K562 (cell line): ENCODE measurements at regions not wholly inside any gene's neighbourhood (a gene's known extent, or its start where the extent isn't known, plus 50 kb on each side); places are given as distances from the start of the nearest gene placed in this dataset.

Source experiments
- ATAC-seq: fragments of 200-7000 bp; cut with Tn5 transposase; 3 replicates; pipeline ENCODE4 v1.9.1; 2020; ENCODE audit warnings: moderate library complexity
- BruUV-seq: library from RNA; stranded (reverse); fragments of 400-500 nt; replicated peaks from 2 replicates; lab custom pipeline; 2021; lab: Mats Ljungman, UMichigan
- CTCF ChIA-PET: fragments of 300-600 bp; formaldehyde crosslinking; extraction: SDS; loops from one replicate; lab custom pipeline; 2021; ENCODE audit warnings: low intra/inter-chr PET ratio; lab: Yijun Ruan, JAX
- POLR2A ChIA-PET: fragments of 300-600, 350-650 bp; sonication (Branson Sonifier 250); formaldehyde crosslinking; extraction: SDS; loops from one replicate; lab custom pipeline; 2021; ENCODE audit warnings: antibody characterized with exemption, inconsistent platforms; lab: Yijun Ruan, JAX
- DNase-seq, 4 experiments: peaks; one replicate each; pipeline versions ENCODE4 v3.0.0 to v3.0.0-alpha.2; 2011 to 2018; ENCODE audit warnings: low spot score in 3 of 4, mixed read lengths in 3 of 4; ENCODE audit errors: extremely low read depth in 1 of 4
- FAIRE-seq: peaks from 2 replicates; lab custom pipeline; 2011; peaks lifted over from hg19 to GRCh38; lab: Jason Lieb, UNC
- H2AFZ ChIP-seq: 2 replicates; pipeline ENCODE4 v1.6.0; 2011; ENCODE audit warnings: low read depth, low read length, control low read depth, inconsistent platforms
- H3K27ac ChIP-seq: fragments of 200-600 bp; 3 replicates; pipeline ENCODE4 v1.8.0; 2011; ENCODE audit warnings: low read depth, mild to moderate bottlenecking, control low read depth, inconsistent platforms, low read length, moderate library complexity, mixed read lengths; ENCODE audit errors: extremely low read depth
- H3K27me3 ChIP-seq, 2 experiments: fragments of 300-600 bp in 1 of 2; 2 replicates in 1 of 2; 3 replicates in 1 of 2; pipeline versions ENCODE4 v1.6.0 to v1.8.0; 2011; ENCODE audit warnings: inconsistent platforms in 2 of 2, low read length in 2 of 2, mild to moderate bottlenecking in 1 of 2, mixed read lengths in 1 of 2, moderate library complexity in 1 of 2; ENCODE audit not compliant: control insufficient read depth in 2 of 2, insufficient read depth in 2 of 2
- H3K36me3 ChIP-seq: fragments of 300-600 bp; 3 replicates; pipeline ENCODE4 v1.8.0; 2011; ENCODE audit warnings: mild to moderate bottlenecking, low read length, inconsistent platforms; ENCODE audit not compliant: control insufficient read depth, insufficient read depth
- H3K4me1 ChIP-seq, 2 experiments: fragments of 200-600 bp in 1 of 2; replicated peaks in 1 of 2; 2 replicates in 1 of 2; 3 replicates in 1 of 2; pipeline versions ENCODE4 v1.5.1 to v1.8.0; 2011; ENCODE audit warnings: inconsistent platforms in 2 of 2, low read length in 2 of 2, mild to moderate bottlenecking in 1 of 2, mixed read lengths in 1 of 2, moderate library complexity in 1 of 2; ENCODE audit not compliant: control insufficient read depth in 2 of 2, insufficient read depth in 2 of 2
- H3K4me2 ChIP-seq: 2 replicates; pipeline ENCODE4 v1.6.1; 2011; ENCODE audit warnings: low read length, control low read depth, inconsistent platforms, mixed read lengths; ENCODE audit not compliant: insufficient read depth
- H3K4me3 ChIP-seq: fragments of 200-600 bp; sonication (generic), shearing (Covaris generic); 2 replicates; pipeline ENCODE4 v1.5.1; 2016; ENCODE audit warnings: control low read depth, inconsistent platforms
- H3K79me2 ChIP-seq: fragments of 200-600 bp; 3 replicates; pipeline ENCODE4 v1.8.0; 2011; ENCODE audit warnings: low read length, inconsistent platforms; ENCODE audit not compliant: control insufficient read depth, insufficient read depth
- H3K9ac ChIP-seq, 2 experiments: 2 replicates each; pipeline versions ENCODE4 v1.6.0 to v1.6.1; 2011; ENCODE audit warnings: low read depth in 2 of 2, low read length in 2 of 2, control low read depth in 1 of 2, inconsistent platforms in 1 of 2, mild to moderate bottlenecking in 1 of 2, mixed read lengths in 1 of 2; ENCODE audit not compliant: insufficient read depth in 1 of 2
- H3K9me1 ChIP-seq: one replicate; pipeline ENCODE4 v1.6.0; 2011; ENCODE audit warnings: inconsistent platforms, mild to moderate bottlenecking, low read length, moderate library complexity; ENCODE audit not compliant: control insufficient read depth, insufficient read depth
- H3K9me3 ChIP-seq: replicated peaks from 2 replicates; pipeline ENCODE4 v1.5.1; 2011; ENCODE audit warnings: low read depth, low read length, inconsistent platforms; ENCODE audit not compliant: control insufficient read depth, insufficient read depth
- H4K20me1 ChIP-seq: replicated peaks from 2 replicates; pipeline ENCODE4 v1.6.1; 2011; ENCODE audit warnings: low read length, inconsistent platforms, mixed read lengths; ENCODE audit not compliant: control insufficient read depth, insufficient read depth
- ARHGAP35 ChIP-seq: fragments of 450-650 bp; IDR thresholded peaks from 2 replicates; pipeline ENCODE4 v1.6.1; 2018; ENCODE audit not compliant: partially characterized antibody
- MAFK ChIP-seq: IDR thresholded peaks from 2 replicates; pipeline ENCODE4 v1.6.1; 2011; ENCODE audit warnings: low read length, improper control_type of control experiment
- POLR2AphosphoS2 ChIP-seq: IDR thresholded peaks from 2 replicates; pipeline ENCODE4 v1.6.1; 2012; ENCODE audit warnings: low read length, improper control_type of control experiment
- REST ChIP-seq, 2 experiments: fragments of 450-650 bp; formaldehyde crosslinking in 1 of 2; IDR thresholded peaks; 2 replicates each; pipeline versions ENCODE4 v1.4.0 to v1.6.1; 2014 to 2020; ENCODE audit warnings: mild to moderate bottlenecking in 2 of 2, borderline replicate concordance in 1 of 2, low read depth in 1 of 2
- TEAD1 ChIP-seq, 2 experiments: fragments of 450-650 bp in 1 of 2; sonication (generic) in 1 of 2; formaldehyde crosslinking; IDR thresholded peaks; 2 replicates each; pipeline versions ENCODE4 v1.4.0 to v1.8.0; 2020 to 2022; ENCODE audit warnings: mild to moderate bottlenecking in 2 of 2, missing genetic modification reagents in 1 of 2
- TEAD2 ChIP-seq: fragments of 450-650 bp; IDR thresholded peaks from 2 replicates; pipeline ENCODE4 v1.6.1; 2016; ENCODE audit warnings: missing genetic modification characterization, control low read depth, missing compliant biosample characterization
- ZFP1 ChIP-seq: fragments of 450-650 bp; formaldehyde crosslinking; IDR thresholded peaks from 2 replicates; pipeline ENCODE4 v1.4.0; 2020; ENCODE audit warnings: mild to moderate bottlenecking, mixed read lengths
- WGBS: fragments of 100-300 bp; shearing (Covaris generic); methylation state at CpG from one replicate; pipeline ENCODE4 v1.1.6; 2016; ENCODE audit warnings: low coverage, mixed read lengths; ENCODE audit not compliant: insufficient coverage; ENCODE audit errors: missing lambda C conversion rate; 5-methylcytosine and 5-hydroxymethylcytosine counted together
- in situ Hi-C: fragments of 300-500 bp; cut with MboI; formaldehyde crosslinking; loops from 4 replicates; pipeline ENCODE4 v1.15.0; 2018; ENCODE audit warnings: inconsistent platforms, mixed read lengths
- intact Hi-C: fragments of 100-400 bp; cut with micrococcal nuclease; formaldehyde crosslinking; loops from 2 replicates; pipeline ENCODE4 v1.14.2; 2022
- TF ChIP-seq, protein P1 (sequence below): fragments of 250-450 bp; sonication (Bioruptor Pico); IDR thresholded peaks from 2 replicates; pipeline ENCODE4 v1.4.0; 2020; ENCODE audit warnings: mild to moderate bottlenecking
- TF ChIP-seq, protein P2 (sequence below): sonication (generic); formaldehyde crosslinking; IDR thresholded peaks from 2 replicates; pipeline ENCODE4 v1.8.0; 2023; ENCODE audit warnings: mild to moderate bottlenecking, missing genetic modification reagents

- H2AFZ ChIP-seq, result no peak overlapping the region
- H3K27me3 ChIP-seq, result no peaks in the 10 kb centered on the region
- H3K4me1 ChIP-seq, result no peaks in the 10 kb centered on the region
- H3K27ac ChIP-seq, result no peak overlapping the region
- intact Hi-C loops, result no loop called here
- no peak for DNase-seq
- no peak for FAIRE-seq
- H3K36me3 ChIP-seq, result no peaks in the 10 kb centered on the region
- no peak for ATAC-seq
- H3K9me3 ChIP-seq, result no peaks in the 10 kb centered on the region
- WGBS, result 0% methylated on average over 2 of the region's 2 CpGs
- H3K4me3 ChIP-seq, result no peak overlapping the region
- no peaks in the 10 kb centered on the region for H3K79me2 ChIP-seq
- H3K9ac ChIP-seq, result no peak overlapping the region
- no peak overlapping the region for H3K4me2 ChIP-seq
- BruUV-seq, result no TSS peak
- in situ Hi-C loops, result no loop called here
- H4K20me1 ChIP-seq, result no peaks in the 10 kb centered on the region
- CTCF ChIA-PET, result no interaction called here
- POLR2A ChIA-PET, result no interaction called here
- H3K9me1 ChIP-seq, result no peaks in the 10 kb centered on the region
- TF ChIP-seq REST (IDR thresholded peaks at IDR 0.05; ENCODE audit: borderline replicate concordance), result no peak
- no peak for TF ChIP-seq REST (CRISPR knock-in tag; IDR thresholded peaks at IDR 0.05; ENCODE audit: low read depth)
- no peak for TF ChIP-seq MAFK
- TF ChIP-seq POLR2AphosphoS2, result no peak
- no peak for TF ChIP-seq TEAD2 (tag)
- TF ChIP-seq ZFP1, result no peak
- no peak for TF ChIP-seq TEAD1 (CRISPR knock-in tag; IDR thresholded peaks at IDR 0.05)
- no peak for TF ChIP-seq ARHGAP35
- TF ChIP-seq, protein P1, sequence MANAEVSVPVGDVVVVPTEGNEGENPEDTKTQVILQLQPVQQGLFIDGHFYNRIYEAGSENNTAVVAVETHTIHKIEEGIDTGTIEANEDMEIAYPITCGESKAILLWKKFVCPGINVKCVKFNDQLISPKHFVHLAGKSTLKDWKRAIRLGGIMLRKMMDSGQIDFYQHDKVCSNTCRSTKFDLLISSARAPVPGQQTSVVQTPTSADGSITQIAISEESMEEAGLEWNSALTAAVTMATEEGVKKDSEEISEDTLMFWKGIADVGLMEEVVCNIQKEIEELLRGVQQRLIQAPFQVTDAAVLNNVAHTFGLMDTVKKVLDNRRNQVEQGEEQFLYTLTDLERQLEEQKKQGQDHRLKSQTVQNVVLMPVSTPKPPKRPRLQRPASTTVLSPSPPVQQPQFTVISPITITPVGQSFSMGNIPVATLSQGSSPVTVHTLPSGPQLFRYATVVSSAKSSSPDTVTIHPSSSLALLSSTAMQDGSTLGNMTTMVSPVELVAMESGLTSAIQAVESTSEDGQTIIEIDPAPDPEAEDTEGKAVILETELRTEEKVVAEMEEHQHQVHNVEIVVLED (CRISPR knock-in tag), result no peak
- TF ChIP-seq, protein P2, sequence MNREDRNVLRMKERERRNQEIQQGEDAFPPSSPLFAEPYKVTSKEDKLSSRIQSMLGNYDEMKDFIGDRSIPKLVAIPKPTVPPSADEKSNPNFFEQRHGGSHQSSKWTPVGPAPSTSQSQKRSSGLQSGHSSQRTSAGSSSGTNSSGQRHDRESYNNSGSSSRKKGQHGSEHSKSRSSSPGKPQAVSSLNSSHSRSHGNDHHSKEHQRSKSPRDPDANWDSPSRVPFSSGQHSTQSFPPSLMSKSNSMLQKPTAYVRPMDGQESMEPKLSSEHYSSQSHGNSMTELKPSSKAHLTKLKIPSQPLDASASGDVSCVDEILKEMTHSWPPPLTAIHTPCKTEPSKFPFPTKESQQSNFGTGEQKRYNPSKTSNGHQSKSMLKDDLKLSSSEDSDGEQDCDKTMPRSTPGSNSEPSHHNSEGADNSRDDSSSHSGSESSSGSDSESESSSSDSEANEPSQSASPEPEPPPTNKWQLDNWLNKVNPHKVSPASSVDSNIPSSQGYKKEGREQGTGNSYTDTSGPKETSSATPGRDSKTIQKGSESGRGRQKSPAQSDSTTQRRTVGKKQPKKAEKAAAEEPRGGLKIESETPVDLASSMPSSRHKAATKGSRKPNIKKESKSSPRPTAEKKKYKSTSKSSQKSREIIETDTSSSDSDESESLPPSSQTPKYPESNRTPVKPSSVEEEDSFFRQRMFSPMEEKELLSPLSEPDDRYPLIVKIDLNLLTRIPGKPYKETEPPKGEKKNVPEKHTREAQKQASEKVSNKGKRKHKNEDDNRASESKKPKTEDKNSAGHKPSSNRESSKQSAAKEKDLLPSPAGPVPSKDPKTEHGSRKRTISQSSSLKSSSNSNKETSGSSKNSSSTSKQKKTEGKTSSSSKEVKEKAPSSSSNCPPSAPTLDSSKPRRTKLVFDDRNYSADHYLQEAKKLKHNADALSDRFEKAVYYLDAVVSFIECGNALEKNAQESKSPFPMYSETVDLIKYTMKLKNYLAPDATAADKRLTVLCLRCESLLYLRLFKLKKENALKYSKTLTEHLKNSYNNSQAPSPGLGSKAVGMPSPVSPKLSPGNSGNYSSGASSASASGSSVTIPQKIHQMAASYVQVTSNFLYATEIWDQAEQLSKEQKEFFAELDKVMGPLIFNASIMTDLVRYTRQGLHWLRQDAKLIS (CRISPR knock-in tag), result no peak
Measured at GRCh38 chr2:225916692-225917091, 517.2 kb downstream of the NYAP2 start.
